ENCODE measurements at regions not wholly inside any gene's neighbourhood (a gene's known extent, or its start where the extent isn't known, plus 50 kb on each side); places are given as distances from the start of the nearest gene placed in this dataset.

DNA sequence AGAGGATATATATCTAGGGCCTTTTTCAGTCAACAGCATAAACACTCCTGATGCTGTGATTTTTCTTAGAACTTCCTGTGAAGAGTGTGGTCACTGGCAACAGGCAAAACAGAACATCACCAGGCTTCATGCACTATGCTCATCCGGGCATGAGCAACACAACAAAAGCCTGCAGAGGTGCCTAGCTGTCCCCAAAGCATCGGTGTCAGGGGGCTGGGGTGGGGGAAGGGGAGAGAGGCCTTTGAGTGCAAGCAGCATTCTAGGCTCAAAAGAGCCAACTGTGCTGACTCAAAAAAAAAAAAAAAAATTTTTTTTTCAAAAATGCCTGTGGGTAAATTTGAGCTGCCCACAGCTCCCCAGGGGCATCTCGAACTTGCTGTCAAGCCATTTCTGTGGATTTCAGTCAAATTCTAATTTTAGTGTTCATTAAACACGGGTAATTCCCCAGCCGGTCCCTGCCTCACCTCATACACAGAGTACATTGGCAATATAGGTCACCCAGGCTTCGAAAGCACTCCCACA is 194.6 kb upstream of the DYNLRB2 start:
- TF ChIP-seq, protein P1, sequence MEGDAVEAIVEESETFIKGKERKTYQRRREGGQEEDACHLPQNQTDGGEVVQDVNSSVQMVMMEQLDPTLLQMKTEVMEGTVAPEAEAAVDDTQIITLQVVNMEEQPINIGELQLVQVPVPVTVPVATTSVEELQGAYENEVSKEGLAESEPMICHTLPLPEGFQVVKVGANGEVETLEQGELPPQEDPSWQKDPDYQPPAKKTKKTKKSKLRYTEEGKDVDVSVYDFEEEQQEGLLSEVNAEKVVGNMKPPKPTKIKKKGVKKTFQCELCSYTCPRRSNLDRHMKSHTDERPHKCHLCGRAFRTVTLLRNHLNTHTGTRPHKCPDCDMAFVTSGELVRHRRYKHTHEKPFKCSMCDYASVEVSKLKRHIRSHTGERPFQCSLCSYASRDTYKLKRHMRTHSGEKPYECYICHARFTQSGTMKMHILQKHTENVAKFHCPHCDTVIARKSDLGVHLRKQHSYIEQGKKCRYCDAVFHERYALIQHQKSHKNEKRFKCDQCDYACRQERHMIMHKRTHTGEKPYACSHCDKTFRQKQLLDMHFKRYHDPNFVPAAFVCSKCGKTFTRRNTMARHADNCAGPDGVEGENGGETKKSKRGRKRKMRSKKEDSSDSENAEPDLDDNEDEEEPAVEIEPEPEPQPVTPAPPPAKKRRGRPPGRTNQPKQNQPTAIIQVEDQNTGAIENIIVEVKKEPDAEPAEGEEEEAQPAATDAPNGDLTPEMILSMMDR (IDR thresholded peaks at IDR 0.05; ENCODE audit: unreplicated experiment): no peak
- Mint-ChIP-seq H3K4me3 (no peak overlapping the region), H3K27ac (no peak overlapping the region), H3K27me3 (ENCODE audit: low read depth) (peaks cover 12% of the 10 kb centered on the region), H3K9me3 (peaks cover 4% of the 10 kb centered on the region), H3K4me1 (no peaks in the 10 kb centered on the region), H3K36me3 (no peaks in the 10 kb centered on the region)
- DNase-seq (ENCODE audit: low spot score in 2 of 2, unreplicated experiment in 2 of 2): no peak

DNA sequence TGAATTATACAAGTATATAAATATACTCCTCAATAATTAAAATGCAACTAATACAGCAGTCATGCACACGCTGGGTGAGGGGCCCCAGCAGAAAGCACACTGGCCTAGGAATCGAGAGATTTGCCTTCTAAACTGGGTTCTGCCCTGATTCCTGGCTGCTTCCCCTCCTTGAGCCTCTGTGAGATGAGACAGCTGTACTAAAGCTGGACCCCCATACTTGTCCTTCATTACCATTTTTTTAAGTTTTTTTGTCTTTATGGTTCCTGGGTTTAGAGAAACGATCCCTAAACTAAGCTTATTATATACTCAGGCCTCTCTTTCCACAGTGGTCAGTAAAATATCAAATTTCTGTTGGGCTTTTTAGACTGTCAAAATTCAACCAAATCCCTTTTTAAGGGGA is 195.1 kb upstream of the DYNLRB2 start:
- no peaks in the 10 kb centered on the region for H3K4me1 Mint-ChIP-seq
- DNase-seq (ENCODE audit: low spot score in 2 of 2, unreplicated experiment in 2 of 2): no peak
- no peaks in the 10 kb centered on the region for H3K36me3 Mint-ChIP-seq
- H3K27me3 Mint-ChIP-seq (ENCODE audit: low read depth): peaks cover 15% of the 10 kb centered on the region
- no peak overlapping the region for H3K4me3 Mint-ChIP-seq
- no peak overlapping the region for H3K27ac Mint-ChIP-seq
- TF ChIP-seq, protein P1 (IDR thresholded peaks at IDR 0.05; ENCODE audit: unreplicated experiment): no peak
- H3K9me3 Mint-ChIP-seq: peaks cover 4% of the 10 kb centered on the region

DNA sequence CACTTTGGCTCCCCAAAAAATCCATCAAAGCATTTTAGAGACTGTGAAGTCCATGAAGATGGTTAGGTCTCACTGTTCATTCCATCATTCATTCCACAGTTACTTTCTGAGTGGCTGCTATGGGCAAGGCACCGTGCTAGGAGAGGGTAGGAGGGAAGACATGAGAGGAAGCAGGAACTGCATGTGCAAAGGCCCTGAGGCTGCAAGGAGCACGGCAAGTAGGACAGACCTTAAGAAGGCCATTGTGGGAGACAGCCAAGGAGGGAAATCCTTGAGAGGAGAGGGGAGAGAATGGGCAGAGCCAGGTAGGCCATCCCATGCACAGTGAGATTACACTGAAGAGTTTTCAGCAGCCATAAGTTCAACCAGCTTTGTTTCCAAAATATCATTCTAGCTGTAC is 196.2 kb upstream of the DYNLRB2 start:
- H3K27me3 Mint-ChIP-seq (ENCODE audit: low read depth): peaks cover 22% of the 10 kb centered on the region
- no peaks in the 10 kb centered on the region for H3K4me1 Mint-ChIP-seq
- H3K36me3 Mint-ChIP-seq: no peaks in the 10 kb centered on the region
- no peak overlapping the region for H3K4me3 Mint-ChIP-seq
- DNase-seq (ENCODE audit: low spot score in 2 of 2, unreplicated experiment in 2 of 2): no peak
- peaks cover 4% of the 10 kb centered on the region for H3K9me3 Mint-ChIP-seq
- H3K27ac Mint-ChIP-seq: no peak overlapping the region
- TF ChIP-seq, protein P1 (IDR thresholded peaks at IDR 0.05; ENCODE audit: unreplicated experiment): no peak

DNA sequence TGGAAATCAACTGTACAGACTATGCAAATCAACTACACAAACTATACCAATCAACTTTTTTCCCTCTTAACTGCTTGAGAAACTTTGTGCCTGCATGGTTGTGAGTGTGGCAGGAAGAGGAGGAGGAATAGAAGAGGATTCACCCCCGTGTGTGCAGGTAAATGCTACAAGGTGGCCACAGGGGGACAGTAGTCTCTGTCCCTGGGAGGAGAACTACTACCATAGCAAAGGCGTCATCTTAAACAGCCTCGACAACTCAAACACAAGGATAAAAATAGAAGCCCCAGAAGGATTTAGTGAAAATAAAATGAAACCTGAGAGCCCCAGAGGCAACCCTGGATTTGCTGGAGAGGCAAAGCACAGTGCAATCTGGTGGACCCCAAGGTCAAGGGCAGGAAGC is 199.5 kb upstream of the DYNLRB2 start:
- Mint-ChIP-seq H3K9me3 (no peaks in the 10 kb centered on the region), H3K36me3 (no peaks in the 10 kb centered on the region), H3K27ac (no peak overlapping the region), H3K4me1 (no peaks in the 10 kb centered on the region), H3K27me3 (ENCODE audit: low read depth) (peaks cover 45% of the 10 kb centered on the region), H3K4me3 (no peak overlapping the region)
- TF ChIP-seq, protein P1 (IDR thresholded peaks at IDR 0.05; ENCODE audit: unreplicated experiment): no peak
- DNase-seq (ENCODE audit: low spot score in 2 of 2, unreplicated experiment in 2 of 2): no peak

DNA sequence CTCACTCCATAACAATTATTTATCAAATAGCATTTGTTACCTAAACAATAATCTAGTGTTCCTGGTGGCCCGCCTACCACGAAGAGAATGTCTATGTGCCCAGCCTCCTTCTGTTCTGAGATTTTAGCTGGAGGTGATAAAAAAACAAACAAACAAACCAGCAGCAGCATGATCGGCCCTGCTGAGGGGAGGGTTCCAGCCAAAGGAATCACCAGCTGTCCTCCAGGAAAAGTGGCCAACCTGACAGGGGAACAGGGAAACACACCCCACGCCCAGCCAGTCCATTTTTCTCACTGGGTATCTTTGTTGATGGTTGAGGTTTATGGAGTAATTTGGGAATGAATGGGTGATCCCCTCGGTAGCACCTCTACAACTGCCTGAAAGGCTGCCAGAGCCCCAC is 203.0 kb upstream of the DYNLRB2 start:
- H3K9me3 Mint-ChIP-seq: no peaks in the 10 kb centered on the region
- H3K27ac Mint-ChIP-seq: no peak overlapping the region
- TF ChIP-seq, protein P1 (IDR thresholded peaks at IDR 0.05; ENCODE audit: unreplicated experiment): no peak
- peaks cover 69% of the 10 kb centered on the region for H3K27me3 Mint-ChIP-seq (ENCODE audit: low read depth)
- H3K36me3 Mint-ChIP-seq: no peaks in the 10 kb centered on the region
- H3K4me1 Mint-ChIP-seq: no peaks in the 10 kb centered on the region
- DNase-seq (ENCODE audit: low spot score in 2 of 2, unreplicated experiment in 2 of 2): no peak
- no peak overlapping the region for H3K4me3 Mint-ChIP-seq

DNA sequence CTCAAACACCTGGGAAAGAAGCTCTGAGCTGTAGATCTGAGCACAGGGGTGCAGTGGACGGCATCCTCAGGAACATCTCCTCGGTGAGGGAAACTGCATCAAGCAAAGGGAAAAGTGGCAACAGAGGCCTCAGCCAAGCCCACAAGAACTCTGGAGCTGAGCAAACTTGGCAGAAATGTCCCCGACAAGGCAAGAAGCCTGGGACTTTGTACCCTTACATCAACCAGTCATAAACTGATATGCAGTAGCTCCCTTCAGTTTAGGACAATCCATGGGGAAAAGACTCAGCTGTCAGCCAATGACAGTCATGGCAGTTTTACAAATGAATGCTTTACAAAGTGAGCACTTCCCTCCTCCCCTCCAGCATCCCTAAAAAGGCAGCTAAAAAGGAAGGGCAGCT is 210.0 kb upstream of the DYNLRB2 start:
- DNase-seq (ENCODE audit: low spot score in 2 of 2, unreplicated experiment in 2 of 2): no peak
- no peaks in the 10 kb centered on the region for H3K36me3 Mint-ChIP-seq
- H3K27me3 Mint-ChIP-seq (ENCODE audit: low read depth): peaks cover 52% of the 10 kb centered on the region
- TF ChIP-seq, protein P1 (IDR thresholded peaks at IDR 0.05; ENCODE audit: unreplicated experiment): no peak
- H3K9me3 Mint-ChIP-seq: no peaks in the 10 kb centered on the region
- no peak overlapping the region for H3K4me3 Mint-ChIP-seq
- no peaks in the 10 kb centered on the region for H3K4me1 Mint-ChIP-seq
- H3K27ac Mint-ChIP-seq: no peak overlapping the region
